ENCODE measurements at regions not wholly inside any gene's neighbourhood (a gene's known extent, or its start where the extent isn't known, plus 50 kb on each side); places are given as distances from the start of the nearest gene placed in this dataset.

- Histone ChIP-seq H3K9ac (no peak overlapping the region), H3K36me3 (ENCODE audit: control insufficient read depth, insufficient read depth, low read length) (no peaks in the 10 kb centered on the region), H3K27ac (no peak overlapping the region), H3K4me3 (ENCODE audit: low read depth, low read length) (no peak overlapping the region), H3K79me2 (peaks cover 8% of the 10 kb centered on the region), H2AFZ (no peak overlapping the region), H3K4me2 (ENCODE audit: low read length) (no peak overlapping the region), H3K9me3 (ENCODE audit: control insufficient read depth, low read length) (no peaks in the 10 kb centered on the region), H3K4me1 (no peaks in the 10 kb centered on the region), H3K27me3 (ENCODE audit: control insufficient read depth, insufficient read depth, low read length) (peaks cover 5% of the 10 kb centered on the region)
- TF ChIP-seq CTCF (IDR thresholded peaks at IDR 0.05), result no peak
Measured at GRCh38 chr10:80729896-80730295, 192.2 kb downstream of the SH2D4B start.

GRCh38 chr10:80730522-80730921, 192.8 kb downstream of the SH2D4B start:
- Histone ChIP-seq H3K27me3 (ENCODE audit: control insufficient read depth, insufficient read depth, low read length) (peaks cover 5% of the 10 kb centered on the region), H3K4me3 (ENCODE audit: low read depth, low read length) (no peak overlapping the region), H3K27ac (no peak overlapping the region), H3K9me3 (ENCODE audit: control insufficient read depth, low read length) (no peaks in the 10 kb centered on the region), H3K79me2 (peaks cover 8% of the 10 kb centered on the region), H3K4me2 (ENCODE audit: low read length) (no peak overlapping the region), H3K36me3 (ENCODE audit: control insufficient read depth, insufficient read depth, low read length) (no peaks in the 10 kb centered on the region), H3K4me1 (no peaks in the 10 kb centered on the region), H3K9ac (no peak overlapping the region), H2AFZ (no peak overlapping the region)
- TF ChIP-seq CTCF (IDR thresholded peaks at IDR 0.05), result no peak

GRCh38 chr10:80734589-80734988, 196.9 kb downstream of the SH2D4B start:
- H2AFZ ChIP-seq, result no peak overlapping the region
- H3K9me3 ChIP-seq (ENCODE audit: control insufficient read depth, low read length), result no peaks in the 10 kb centered on the region
- no peak overlapping the region for H3K27ac ChIP-seq
- TF ChIP-seq CTCF (IDR thresholded peaks at IDR 0.05), result no peak
- H3K27me3 ChIP-seq (ENCODE audit: control insufficient read depth, insufficient read depth, low read length), result no peaks in the 10 kb centered on the region
- H3K4me1 ChIP-seq, result peaks cover 12% of the 10 kb centered on the region
- no peaks in the 10 kb centered on the region for H3K79me2 ChIP-seq
- no peak overlapping the region for H3K4me2 ChIP-seq (ENCODE audit: low read length)
- H3K4me3 ChIP-seq (ENCODE audit: low read depth, low read length), result no peak overlapping the region
- H3K36me3 ChIP-seq (ENCODE audit: control insufficient read depth, insufficient read depth, low read length), result no peaks in the 10 kb centered on the region
- no peak overlapping the region for H3K9ac ChIP-seq

- H3K27ac ChIP-seq, result no peak overlapping the region
- H3K36me3 ChIP-seq (ENCODE audit: control insufficient read depth, insufficient read depth, low read length), result no peaks in the 10 kb centered on the region
- H3K4me2 ChIP-seq (ENCODE audit: low read length), result no peak overlapping the region
- H2AFZ ChIP-seq, result no peak overlapping the region
- no peak overlapping the region for H3K9ac ChIP-seq
- peaks cover 12% of the 10 kb centered on the region for H3K4me1 ChIP-seq
- no peaks in the 10 kb centered on the region for H3K9me3 ChIP-seq (ENCODE audit: control insufficient read depth, low read length)
- no peak for TF ChIP-seq CTCF (IDR thresholded peaks at IDR 0.05)
- no peaks in the 10 kb centered on the region for H3K27me3 ChIP-seq (ENCODE audit: control insufficient read depth, insufficient read depth, low read length)
- H3K79me2 ChIP-seq, result no peaks in the 10 kb centered on the region
- H3K4me3 ChIP-seq (ENCODE audit: low read depth, low read length), result no peak overlapping the region
Measured at GRCh38 chr10:80737209-80737608, 199.5 kb downstream of the SH2D4B start.

GRCh38 chr10:80739328-80739727, 201.6 kb downstream of the SH2D4B start:
- Histone ChIP-seq H3K9me3 (ENCODE audit: control insufficient read depth, low read length) (no peaks in the 10 kb centered on the region), H3K27ac (no peak overlapping the region), H3K4me3 (ENCODE audit: low read depth, low read length) (no peak overlapping the region), H3K9ac (no peak overlapping the region), H3K79me2 (no peaks in the 10 kb centered on the region), H3K27me3 (ENCODE audit: control insufficient read depth, insufficient read depth, low read length) (no peaks in the 10 kb centered on the region), H2AFZ (no peak overlapping the region), H3K4me1 (peaks cover 12% of the 10 kb centered on the region), H3K4me2 (ENCODE audit: low read length) (no peak overlapping the region), H3K36me3 (ENCODE audit: control insufficient read depth, insufficient read depth, low read length) (no peaks in the 10 kb centered on the region)
- no peak for TF ChIP-seq CTCF (IDR thresholded peaks at IDR 0.05)
